Fibroblast of villous mesenchyme (primary cell): ENCODE measurements at regions not wholly inside any gene's neighbourhood (a gene's known extent, or its start where the extent isn't known, plus 50 kb on each side); places are given as distances from the start of the nearest gene placed in this dataset.

Experiments used
- DNase-seq: peaks from one replicate; pipeline ENCODE4 v3.0.0-alpha.2; 2010; ENCODE audit warnings: low read depth
- H3K4me3 ChIP-seq: 2 replicates; pipeline ENCODE4 v1.5.1; 2011; ENCODE audit warnings: low read depth, mild to moderate bottlenecking, low read length
- CTCF ChIP-seq: IDR thresholded peaks from 2 replicates; pipeline ENCODE4 v1.5.1; 2012; ENCODE audit warnings: low read depth, mild to moderate bottlenecking, low read length; ENCODE audit not compliant: insufficient read depth

- H3K4me3 ChIP-seq = no peak overlapping the region
- no peak for TF ChIP-seq CTCF
- no peak for DNase-seq
These were observed 298.2 kb downstream of the CDH9 start for GRCh38 chr5:26740182-26740581.

- DNase-seq = no peak
- no peak for TF ChIP-seq CTCF
- H3K4me3 ChIP-seq = no peak overlapping the region
These were observed 300.8 kb downstream of the CDH9 start for GRCh38 chr5:26737348-26738265.

GRCh38 chr5:26727916-26728315, 310.5 kb downstream of the CDH9 start:
- DNase-seq = no peak
- no peak for TF ChIP-seq CTCF
- no peak overlapping the region for H3K4me3 ChIP-seq

GRCh38 chr5:26719803-26720202, 318.6 kb downstream of the CDH9 start:
- no peak for TF ChIP-seq CTCF
- no peak for DNase-seq
- no peak overlapping the region for H3K4me3 ChIP-seq

- no peak overlapping the region for H3K4me3 ChIP-seq
- TF ChIP-seq CTCF = no peak
- DNase-seq = no peak
These were observed 337.5 kb downstream of the CDH9 start for GRCh38 chr5:26700759-26701384.

- no peak for TF ChIP-seq CTCF
These were observed 345.4 kb downstream of the CDH9 start for GRCh38 chr5:26692952-26693351.

More at GRCh38 chr5:26692952-26693351, 345.4 kb downstream of the CDH9 start:
- H3K4me3 ChIP-seq = no peak overlapping the region
- no peak for DNase-seq
